ENCODE measurements at regions not wholly inside any gene's neighbourhood (a gene's known extent, or its start where the extent isn't known, plus 50 kb on each side); places are given as distances from the start of the nearest gene placed in this dataset.
"Not testable (repeated sequence)": the region's sequence is repeated elsewhere in the genome, so short reads cannot be mapped to it uniquely, and the experiment has no call there.

DNA sequence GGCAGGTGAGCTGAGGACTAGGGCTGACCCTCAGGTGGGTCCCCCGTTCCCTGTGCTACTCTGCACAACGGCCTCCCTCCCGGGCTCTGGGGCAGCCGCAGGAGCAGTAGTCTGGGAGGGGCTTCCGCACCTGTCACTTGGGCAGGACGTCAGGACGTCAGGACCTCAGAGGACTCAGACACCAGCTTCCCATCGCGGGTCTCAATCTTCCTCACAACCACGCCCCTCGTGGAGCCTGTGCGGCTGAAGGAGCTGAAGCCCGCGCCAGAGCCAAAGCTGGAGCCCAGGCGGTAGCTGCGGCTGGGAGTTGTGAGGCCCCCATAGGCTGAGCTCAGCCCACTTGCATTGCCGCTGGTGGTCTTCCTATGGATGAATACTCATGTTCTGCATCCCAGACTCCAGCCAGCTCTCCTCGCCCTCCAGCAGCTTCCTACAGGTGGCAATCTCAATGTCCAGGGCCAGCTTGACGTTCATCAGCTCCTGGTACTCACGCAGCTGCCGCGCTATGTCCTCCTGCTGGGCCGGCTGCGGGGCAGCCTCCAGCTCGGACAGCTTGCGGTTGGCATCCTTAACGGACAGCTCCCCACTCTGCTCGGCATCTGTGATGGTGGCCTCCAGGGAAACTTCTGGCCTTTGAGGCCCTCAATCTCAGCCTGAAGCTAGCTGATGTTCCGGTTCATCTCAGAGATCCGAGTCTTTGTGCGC lies 381.4 kb upstream of the RGMB start:
- Histone ChIP-seq H2AFZ (ENCODE audit: insufficient read depth, low read length, poor library complexity) (no peak overlapping the region), H2BK12ac (ENCODE audit: low read length) (no peak overlapping the region), H4K8ac (ENCODE audit: low read depth, low read length) (no peak overlapping the region), H2BK120ac (ENCODE audit: insufficient read depth, low read length, poor library complexity) (no peak overlapping the region), H3K4me3 (ENCODE audit: low read depth, low read length) (no peak overlapping the region), H3K27me3 (ENCODE audit: insufficient read depth, low read length) (no peaks in the 10 kb centered on the region), H3K4ac (ENCODE audit: low read depth, low read length) (no peak overlapping the region), H3K14ac (ENCODE audit: low read length) (no peak overlapping the region), H3K4me1 (ENCODE audit: control insufficient read depth in 1 of 2, insufficient read depth in 2 of 2, low read length in 2 of 2) (no peaks in the 10 kb centered on the region), H3K79me2 (ENCODE audit: control insufficient read depth, insufficient read depth, low read length, poor library complexity) (no peaks in the 10 kb centered on the region), H3K9ac (ENCODE audit: low read length) (no peak overlapping the region), H3K4me2 (ENCODE audit: low read length) (no peak overlapping the region), H3K27ac (ENCODE audit: low read depth, low read length) (no peak overlapping the region), H3K23ac (ENCODE audit: low read length) (no peak overlapping the region), H3K79me1 (ENCODE audit: low read length) (no peaks in the 10 kb centered on the region), H3K9me3 (ENCODE audit: insufficient read depth, low read depth, low read length) (no peaks in the 10 kb centered on the region), H4K91ac (ENCODE audit: low read depth, low read length) (no peak overlapping the region), H3K36me3 (ENCODE audit: control insufficient read depth in 1 of 2, insufficient read depth in 2 of 2, low read length in 2 of 2) (no peaks in the 10 kb centered on the region), H2BK5ac (ENCODE audit: low read depth, low read length, poor library complexity) (no peak overlapping the region), H3K18ac (ENCODE audit: low read length) (no peak overlapping the region), H2AK5ac (ENCODE audit: low read length) (no peak overlapping the region), H4K12ac (ENCODE audit: low read depth, low read length) (no peak overlapping the region)
- DNase-seq, result no peak
- WGBS (ENCODE audit: extremely low coverage, insufficient coverage, insufficient read length), result no CpG with 5 or more reads among the region's 31 CpGs

DNA sequence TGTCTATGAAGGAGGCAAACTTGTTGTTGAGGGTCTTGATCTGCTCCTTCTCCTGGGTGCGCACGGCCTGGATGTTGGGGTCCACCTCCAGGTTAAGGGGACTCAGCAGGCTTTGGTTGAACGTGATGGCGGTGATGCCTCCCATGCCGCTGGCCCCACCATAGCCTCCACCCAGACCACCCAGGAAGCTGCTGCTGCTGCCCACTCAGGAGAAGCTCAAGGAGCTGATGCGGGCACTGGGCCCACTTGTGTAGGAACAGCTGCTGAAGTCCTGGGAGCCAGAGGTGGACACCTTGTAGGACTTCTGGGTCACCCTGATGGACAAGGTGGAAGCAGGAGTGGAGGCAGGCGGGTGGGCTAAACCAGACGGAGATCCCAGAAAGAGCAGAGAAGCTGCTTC lies 380.3 kb upstream of the RGMB start:
- H2BK12ac ChIP-seq (ENCODE audit: low read length); H3K18ac ChIP-seq (ENCODE audit: low read length); H3K9me3 ChIP-seq (ENCODE audit: insufficient read depth, low read depth, low read length); H3K23ac ChIP-seq (ENCODE audit: low read length); H3K4me2 ChIP-seq (ENCODE audit: low read length); H2AK5ac ChIP-seq (ENCODE audit: low read length); H2BK5ac ChIP-seq (ENCODE audit: low read depth, low read length, poor library complexity); H3K36me3 ChIP-seq (ENCODE audit: control insufficient read depth in 1 of 2, insufficient read depth in 2 of 2, low read length in 2 of 2); H3K4me3 ChIP-seq (ENCODE audit: low read depth, low read length); H3K27me3 ChIP-seq (ENCODE audit: insufficient read depth, low read length); H3K9ac ChIP-seq (ENCODE audit: low read length); H4K8ac ChIP-seq (ENCODE audit: low read depth, low read length); H4K12ac ChIP-seq (ENCODE audit: low read depth, low read length); H3K4ac ChIP-seq (ENCODE audit: low read depth, low read length); H3K79me1 ChIP-seq (ENCODE audit: low read length); H4K91ac ChIP-seq (ENCODE audit: low read depth, low read length); H3K27ac ChIP-seq (ENCODE audit: low read depth, low read length); H2AFZ ChIP-seq (ENCODE audit: insufficient read depth, low read length, poor library complexity); H3K14ac ChIP-seq (ENCODE audit: low read length); DNase-seq; H3K4me1 ChIP-seq (ENCODE audit: control insufficient read depth in 1 of 2, insufficient read depth in 2 of 2, low read length in 2 of 2); H3K79me2 ChIP-seq (ENCODE audit: control insufficient read depth, insufficient read depth, low read length, poor library complexity); H2BK120ac ChIP-seq (ENCODE audit: insufficient read depth, low read length, poor library complexity): not testable (repeated sequence)
- WGBS (ENCODE audit: extremely low coverage, insufficient coverage, insufficient read length), result no CpG with 5 or more reads among the region's 8 CpGs

DNA sequence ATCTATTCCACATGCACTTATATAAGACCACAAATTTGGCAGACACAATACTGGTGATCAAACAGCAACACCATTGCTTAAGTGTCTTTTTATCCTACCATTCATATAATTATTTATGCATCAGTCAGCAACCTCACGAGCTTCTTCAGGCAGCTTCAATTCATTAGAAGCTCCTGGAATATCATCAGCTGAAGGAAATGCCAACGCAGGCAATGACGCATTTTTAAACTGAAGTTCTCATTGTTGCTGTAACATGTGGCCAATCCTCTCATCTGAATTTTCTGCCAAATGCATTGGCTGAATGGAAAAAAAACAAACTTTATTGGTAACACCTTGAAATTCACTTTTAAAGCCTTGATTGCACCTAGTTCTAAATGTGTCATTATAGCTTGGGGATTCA lies 376.4 kb upstream of the RGMB start:
- no peaks in the 10 kb centered on the region for H3K27me3 ChIP-seq (ENCODE audit: insufficient read depth, low read length)
- no peak overlapping the region for H3K4ac ChIP-seq (ENCODE audit: low read depth, low read length)
- H3K4me1 ChIP-seq (ENCODE audit: control insufficient read depth in 1 of 2, insufficient read depth in 2 of 2, low read length in 2 of 2), result no peaks in the 10 kb centered on the region
- no peak overlapping the region for H2BK5ac ChIP-seq (ENCODE audit: low read depth, low read length, poor library complexity)
- no peak overlapping the region for H4K12ac ChIP-seq (ENCODE audit: low read depth, low read length)
- H3K36me3 ChIP-seq (ENCODE audit: control insufficient read depth in 1 of 2, insufficient read depth in 2 of 2, low read length in 2 of 2), result no peaks in the 10 kb centered on the region
- H3K14ac ChIP-seq (ENCODE audit: low read length), result no peak overlapping the region
- no peak overlapping the region for H3K27ac ChIP-seq (ENCODE audit: low read depth, low read length)
- no peaks in the 10 kb centered on the region for H3K9me3 ChIP-seq (ENCODE audit: insufficient read depth, low read depth, low read length)
- no peak overlapping the region for H3K4me3 ChIP-seq (ENCODE audit: low read depth, low read length)
- H3K9ac ChIP-seq (ENCODE audit: low read length), result no peak overlapping the region
- no CpG with 5 or more reads among the region's 3 CpGs for WGBS (ENCODE audit: extremely low coverage, insufficient coverage, insufficient read length)
- no peak overlapping the region for H4K91ac ChIP-seq (ENCODE audit: low read depth, low read length)
- no peaks in the 10 kb centered on the region for H3K79me2 ChIP-seq (ENCODE audit: control insufficient read depth, insufficient read depth, low read length, poor library complexity)
- H3K4me2 ChIP-seq (ENCODE audit: low read length), result no peak overlapping the region
- no peak for DNase-seq
- H2AK5ac ChIP-seq (ENCODE audit: low read length), result no peak overlapping the region
- no peak overlapping the region for H2BK12ac ChIP-seq (ENCODE audit: low read length)
- no peak overlapping the region for H2BK120ac ChIP-seq (ENCODE audit: insufficient read depth, low read length, poor library complexity)
- H3K18ac ChIP-seq (ENCODE audit: low read length), result no peak overlapping the region
- no peak overlapping the region for H2AFZ ChIP-seq (ENCODE audit: insufficient read depth, low read length, poor library complexity)
- no peak overlapping the region for H4K8ac ChIP-seq (ENCODE audit: low read depth, low read length)
- H3K79me1 ChIP-seq (ENCODE audit: low read length), result no peaks in the 10 kb centered on the region
- no peak overlapping the region for H3K23ac ChIP-seq (ENCODE audit: low read length)

DNA sequence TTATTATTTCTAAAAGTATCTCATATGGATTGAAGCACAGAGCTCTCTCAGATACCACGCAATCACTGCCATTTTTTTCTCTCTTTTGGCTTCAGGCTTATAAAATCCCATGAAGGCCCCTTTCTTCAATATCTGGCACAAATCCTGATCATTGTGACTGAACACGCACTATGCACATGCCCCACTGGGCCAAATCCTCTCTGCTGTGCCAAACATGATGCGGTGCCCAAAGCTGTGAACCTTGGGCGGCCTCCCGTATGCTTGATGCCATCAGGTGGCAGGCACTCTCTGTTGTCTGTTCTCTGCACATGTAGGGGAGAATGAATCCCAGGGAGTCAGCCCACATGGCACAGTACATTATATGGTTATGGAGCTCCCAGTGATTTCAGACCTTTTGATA lies 375.0 kb upstream of the RGMB start:
- no peaks in the 10 kb centered on the region for H3K79me1 ChIP-seq (ENCODE audit: low read length)
- H3K27ac ChIP-seq (ENCODE audit: low read depth, low read length), result no peak overlapping the region
- no peak overlapping the region for H4K8ac ChIP-seq (ENCODE audit: low read depth, low read length)
- H3K14ac ChIP-seq (ENCODE audit: low read length), result no peak overlapping the region
- H2BK12ac ChIP-seq (ENCODE audit: low read length), result no peak overlapping the region
- H3K18ac ChIP-seq (ENCODE audit: low read length), result no peak overlapping the region
- no peak overlapping the region for H3K4me2 ChIP-seq (ENCODE audit: low read length)
- H2AK5ac ChIP-seq (ENCODE audit: low read length), result no peak overlapping the region
- H2BK120ac ChIP-seq (ENCODE audit: insufficient read depth, low read length, poor library complexity), result no peak overlapping the region
- H3K9ac ChIP-seq (ENCODE audit: low read length), result no peak overlapping the region
- WGBS (ENCODE audit: extremely low coverage, insufficient coverage, insufficient read length), result no CpG with 5 or more reads among the region's 5 CpGs
- H3K79me2 ChIP-seq (ENCODE audit: control insufficient read depth, insufficient read depth, low read length, poor library complexity), result no peaks in the 10 kb centered on the region
- H3K23ac ChIP-seq (ENCODE audit: low read length), result no peak overlapping the region
- H3K4me1 ChIP-seq (ENCODE audit: control insufficient read depth in 1 of 2, insufficient read depth in 2 of 2, low read length in 2 of 2), result no peaks in the 10 kb centered on the region
- H3K4me3 ChIP-seq (ENCODE audit: low read depth, low read length), result no peak overlapping the region
- H4K12ac ChIP-seq (ENCODE audit: low read depth, low read length), result no peak overlapping the region
- no peak overlapping the region for H2AFZ ChIP-seq (ENCODE audit: insufficient read depth, low read length, poor library complexity)
- no peaks in the 10 kb centered on the region for H3K27me3 ChIP-seq (ENCODE audit: insufficient read depth, low read length)
- H2BK5ac ChIP-seq (ENCODE audit: low read depth, low read length, poor library complexity), result no peak overlapping the region
- no peak for DNase-seq
- no peak overlapping the region for H3K4ac ChIP-seq (ENCODE audit: low read depth, low read length)
- no peaks in the 10 kb centered on the region for H3K36me3 ChIP-seq (ENCODE audit: control insufficient read depth in 1 of 2, insufficient read depth in 2 of 2, low read length in 2 of 2)
- H4K91ac ChIP-seq (ENCODE audit: low read depth, low read length), result no peak overlapping the region
- no peaks in the 10 kb centered on the region for H3K9me3 ChIP-seq (ENCODE audit: insufficient read depth, low read depth, low read length)
